Upper lobe of left lung (tissue), 6 donors: ENCODE measurements at regions not wholly inside any gene's neighbourhood (a gene's known extent, or its start where the extent isn't known, plus 50 kb on each side); places are given as distances from the start of the nearest gene placed in this dataset.

Experiments used
- ATAC-seq, 2 donors: fragments of 200-7000 bp; cut with Tn5 transposase; one replicate each; pipeline ENCODE4 v1.9.1; 2022; ENCODE audit warnings: mild to moderate bottlenecking in 2 of 2, moderate library complexity in 2 of 2; ENCODE audit not compliant: low FRiP score in 2 of 2
- DNase-seq, 2 donors: peaks; one replicate each; pipeline ENCODE4 v3.0.0-alpha.2; 2019 to 2020
- H3K27ac ChIP-seq, 4 donors: fragments of 200-600 bp; sonication (generic); one replicate each; pipeline ENCODE4 v1.5.1; 2016 to 2019
- H3K27me3 ChIP-seq, 4 donors: fragments of 200-600 bp; sonication (generic); one replicate each; pipeline ENCODE4 v1.5.1; 2017 to 2019
- H3K36me3 ChIP-seq, 4 donors: fragments of 200-600 bp; sonication (generic); one replicate each; pipeline ENCODE4 v1.5.1; 2016 to 2019
- H3K4me1 ChIP-seq, 4 donors: fragments of 200-600 bp; sonication (generic); one replicate each; pipeline ENCODE4 v1.5.1; 2018 to 2019
- H3K4me3 ChIP-seq, 4 donors: fragments of 200-600 bp; sonication (generic); one replicate each; pipeline ENCODE4 v1.5.1; 2017 to 2019; ENCODE audit warnings: mild to moderate bottlenecking in 2 of 4, moderate library complexity in 1 of 4
- H3K9me3 ChIP-seq, 4 donors: fragments of 200-600 bp; sonication (generic); one replicate each; pipeline ENCODE4 v1.5.1; 2018 to 2019
- EP300 ChIP-seq, 4 donors: sonication (generic); formaldehyde crosslinking; IDR thresholded peaks; one replicate each; pipeline ENCODE4 v1.5.1; 2017; ENCODE audit warnings: antibody characterized with exemption in 4 of 4, control low read depth in 2 of 4
- POLR2A ChIP-seq, 4 donors: fragments of 450-650 bp; IDR thresholded peaks; one replicate each; pipeline ENCODE4 v1.5.1; 2016 to 2017; ENCODE audit warnings: antibody characterized with exemption in 4 of 4, mild to moderate bottlenecking in 2 of 4
- POLR2AphosphoS5 ChIP-seq, 2 donors: sonication (generic); formaldehyde crosslinking; IDR thresholded peaks; one replicate each; pipeline ENCODE4 v1.5.1; 2017; ENCODE audit warnings: antibody characterized with exemption in 2 of 2
- WGBS, 2 donors: methylation state at CpG; one replicate each; pipeline ENCODE4 v1.1.5; 2017 to 2018; 5-methylcytosine and 5-hydroxymethylcytosine counted together
- TF ChIP-seq, protein P1 (sequence below), 6 experiments: fragments of 450-650 bp in 4 of 6; fragments of 200-600 bp in 2 of 6; sonication (generic) in 2 of 6; IDR thresholded peaks; one replicate each; pipeline ENCODE4 v1.5.1; 2016 to 2019; ENCODE audit warnings: antibody characterized with exemption in 6 of 6
- donor health status: DM: no; HTN: no; CAD: no; lungs with moderate emphysema.
- donor health status: DM: no; HTN: yes; CAD: no; lungs with severe emphysema.

DNA sequence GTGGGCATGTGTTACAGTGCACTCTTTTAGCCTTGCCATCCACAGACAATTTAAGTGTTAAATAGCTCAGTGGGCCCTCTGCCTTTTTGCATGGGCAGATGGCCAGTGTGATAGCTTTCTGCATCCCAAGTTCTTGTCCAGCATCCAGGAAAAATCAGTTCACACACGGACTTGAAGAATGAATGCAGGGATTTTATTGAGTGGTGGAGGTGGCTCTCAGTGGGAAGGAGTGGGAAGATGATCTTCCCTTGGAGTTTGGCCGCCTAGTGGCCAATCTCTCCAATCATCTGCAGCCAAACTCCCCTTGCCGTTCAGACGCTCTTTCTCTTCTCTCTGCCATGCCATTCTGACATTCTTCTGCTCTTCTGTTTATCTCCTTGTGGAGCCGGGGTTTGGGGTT, 322.4 kb upstream of the GRAMD2B start:
- no peak overlapping the region for H3K27ac ChIP-seq
- H3K36me3 ChIP-seq, result no peaks in the 10 kb centered on the region
- H3K4me3 ChIP-seq, result no peak overlapping the region
- no peaks in the 10 kb centered on the region for H3K4me1 ChIP-seq
- no peak for TF ChIP-seq POLR2AphosphoS5 (IDR thresholded peaks at IDR 0.05)
- no peak for TF ChIP-seq POLR2A (IDR thresholded peaks at IDR 0.05)
- TF ChIP-seq, protein P1, sequence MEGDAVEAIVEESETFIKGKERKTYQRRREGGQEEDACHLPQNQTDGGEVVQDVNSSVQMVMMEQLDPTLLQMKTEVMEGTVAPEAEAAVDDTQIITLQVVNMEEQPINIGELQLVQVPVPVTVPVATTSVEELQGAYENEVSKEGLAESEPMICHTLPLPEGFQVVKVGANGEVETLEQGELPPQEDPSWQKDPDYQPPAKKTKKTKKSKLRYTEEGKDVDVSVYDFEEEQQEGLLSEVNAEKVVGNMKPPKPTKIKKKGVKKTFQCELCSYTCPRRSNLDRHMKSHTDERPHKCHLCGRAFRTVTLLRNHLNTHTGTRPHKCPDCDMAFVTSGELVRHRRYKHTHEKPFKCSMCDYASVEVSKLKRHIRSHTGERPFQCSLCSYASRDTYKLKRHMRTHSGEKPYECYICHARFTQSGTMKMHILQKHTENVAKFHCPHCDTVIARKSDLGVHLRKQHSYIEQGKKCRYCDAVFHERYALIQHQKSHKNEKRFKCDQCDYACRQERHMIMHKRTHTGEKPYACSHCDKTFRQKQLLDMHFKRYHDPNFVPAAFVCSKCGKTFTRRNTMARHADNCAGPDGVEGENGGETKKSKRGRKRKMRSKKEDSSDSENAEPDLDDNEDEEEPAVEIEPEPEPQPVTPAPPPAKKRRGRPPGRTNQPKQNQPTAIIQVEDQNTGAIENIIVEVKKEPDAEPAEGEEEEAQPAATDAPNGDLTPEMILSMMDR (IDR thresholded peaks at IDR 0.05), result no peak
- no peaks in the 10 kb centered on the region for H3K27me3 ChIP-seq
- H3K9me3 ChIP-seq, result no peaks in the 10 kb centered on the region
- ATAC-seq, result no peak
- WGBS, 2 donors, result 65 to 71% methylated on average over 5 of the region's 5 CpGs
- DNase-seq, result no peak

DNA sequence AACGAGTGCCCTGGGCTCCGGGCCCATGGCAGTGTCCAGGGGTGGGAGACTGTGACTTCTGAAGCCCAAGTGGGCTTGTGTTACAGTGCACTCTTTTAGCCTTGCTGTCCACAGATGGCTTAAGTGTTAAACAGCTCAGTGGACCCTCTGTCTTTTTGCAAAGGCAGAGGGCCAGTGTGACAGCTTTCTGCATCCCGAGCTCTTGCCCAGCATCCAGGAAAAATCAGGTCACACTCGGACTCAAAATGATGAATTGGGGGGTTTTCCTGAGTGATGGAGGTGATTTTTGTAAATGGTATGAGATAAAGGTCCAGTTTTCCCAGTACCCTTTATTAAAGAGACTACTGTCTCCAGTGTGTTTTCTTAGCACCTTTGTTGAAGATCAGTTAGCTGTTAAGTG, 321.3 kb upstream of the GRAMD2B start:
- no peaks in the 10 kb centered on the region for H3K27me3 ChIP-seq
- no peaks in the 10 kb centered on the region for H3K4me1 ChIP-seq
- no peak overlapping the region for H3K27ac ChIP-seq
- ATAC-seq (no peak), DNase-seq (no peak)
- TF ChIP-seq EP300 (IDR thresholded peaks at IDR 0.05), result no peak
- no peak for TF ChIP-seq POLR2AphosphoS5 (IDR thresholded peaks at IDR 0.05)
- no peak for TF ChIP-seq POLR2A (IDR thresholded peaks at IDR 0.05)
- TF ChIP-seq, protein P1 (IDR thresholded peaks at IDR 0.05), result no peak
- 71 to 78% methylated on average over 4 of the region's 4 CpGs for WGBS, 2 donors
- no peaks in the 10 kb centered on the region for H3K9me3 ChIP-seq
- H3K4me3 ChIP-seq, result no peak overlapping the region
- H3K36me3 ChIP-seq, result no peaks in the 10 kb centered on the region

GRCh38 chr5:126103050-126103449, 320.2 kb upstream of the GRAMD2B start:
- no peak for ATAC-seq
- Histone ChIP-seq H3K9me3 (no peaks in the 10 kb centered on the region), H3K27me3 (no peaks in the 10 kb centered on the region), H3K4me3 (no peak overlapping the region), H3K36me3 (no peaks in the 10 kb centered on the region), H3K4me1 (no peaks in the 10 kb centered on the region), H3K27ac (no peak overlapping the region)
- TF ChIP-seq POLR2AphosphoS5 (IDR thresholded peaks at IDR 0.05), result no peak
- TF ChIP-seq, protein P1 (IDR thresholded peaks at IDR 0.05), result no peak
- no peak for TF ChIP-seq POLR2A (IDR thresholded peaks at IDR 0.05)
- no peak for TF ChIP-seq EP300 (IDR thresholded peaks at IDR 0.05)
- DNase-seq, result no peak

GRCh38 chr5:126103868-126104267, 319.3 kb upstream of the GRAMD2B start:
- no peaks in the 10 kb centered on the region for H3K27me3 ChIP-seq
- no peak overlapping the region for H3K27ac ChIP-seq
- no peak for TF ChIP-seq POLR2AphosphoS5 (IDR thresholded peaks at IDR 0.05)
- no peak for TF ChIP-seq EP300 (IDR thresholded peaks at IDR 0.05)
- TF ChIP-seq, protein P1 (IDR thresholded peaks at IDR 0.05), result no peak
- TF ChIP-seq POLR2A (IDR thresholded peaks at IDR 0.05), result no peak
- ATAC-seq (no peak), DNase-seq (no peak)
- H3K36me3 ChIP-seq, result no peaks in the 10 kb centered on the region
- H3K4me1 ChIP-seq, result no peaks in the 10 kb centered on the region
- H3K4me3 ChIP-seq, result no peak overlapping the region
- 71 to 80% methylated on average over 1 of the region's 1 CpG for WGBS, 2 donors
- H3K9me3 ChIP-seq, result no peaks in the 10 kb centered on the region

- no peaks in the 10 kb centered on the region for H3K36me3 ChIP-seq
- DNase-seq, result no peak
- H3K9me3 ChIP-seq, result no peaks in the 10 kb centered on the region
- H3K4me1 ChIP-seq, result no peaks in the 10 kb centered on the region
- H3K27ac ChIP-seq, result no peak overlapping the region
- H3K27me3 ChIP-seq, result no peaks in the 10 kb centered on the region
- TF ChIP-seq POLR2AphosphoS5 (IDR thresholded peaks at IDR 0.05) (no peak), POLR2A (IDR thresholded peaks at IDR 0.05) (no peak), EP300 (IDR thresholded peaks at IDR 0.05) (no peak)
- TF ChIP-seq, protein P1 (IDR thresholded peaks at IDR 0.05), result no peak
- H3K4me3 ChIP-seq, result no peak overlapping the region
- ATAC-seq, result no peak
Measured at GRCh38 chr5:126104341-126104740, 318.9 kb upstream of the GRAMD2B start.
